ENCODE measurements at regions not wholly inside any gene's neighbourhood (a gene's known extent, or its start where the extent isn't known, plus 50 kb on each side); places are given as distances from the start of the nearest gene placed in this dataset.

DNA sequence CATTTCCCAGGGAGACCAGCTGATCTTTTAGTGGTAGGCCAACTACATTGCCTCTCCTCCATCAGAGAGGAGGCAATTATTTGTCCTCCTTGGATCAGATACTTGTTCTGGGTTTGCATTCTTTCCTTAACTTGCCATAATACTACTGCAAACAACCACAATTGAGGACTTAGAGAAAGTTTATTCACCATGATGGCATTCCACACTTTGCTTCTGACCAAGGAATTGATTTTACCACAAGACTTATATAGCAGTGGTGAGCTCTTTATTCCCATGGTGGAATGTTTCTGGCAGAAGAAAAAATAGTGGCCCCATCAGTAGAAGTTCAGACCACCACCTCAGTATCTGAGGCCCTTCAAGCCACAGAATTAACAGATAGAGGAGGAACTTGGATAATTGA is 123.9 kb upstream of the PPP3CA start:
- Histone ChIP-seq H3K4me3 (ENCODE audit: control insufficient read depth in 2 of 3, extremely low read depth in 1 of 3, insufficient read depth in 2 of 3, low read depth in 1 of 3, low read length in 3 of 3) (no peak overlapping the region), H3K9ac (ENCODE audit: control insufficient read depth, extremely low read depth, insufficient read depth, low read length) (no peak overlapping the region), H3K36me3 (ENCODE audit: control insufficient read depth in 2 of 2, extremely low read depth in 1 of 2, insufficient read depth in 2 of 2, low read length in 2 of 2) (no peaks in the 10 kb centered on the region), H3K9me1 (ENCODE audit: control insufficient read depth, extremely low read depth, insufficient read depth, low read length) (no peaks in the 10 kb centered on the region), H2AFZ (ENCODE audit: control insufficient read depth, low read length) (no peak overlapping the region), H3K9me3 (ENCODE audit: control insufficient read depth, low read depth, low read length) (no peaks in the 10 kb centered on the region), H3K27ac (ENCODE audit: control insufficient read depth, insufficient read depth, low read length) (no peak overlapping the region), H3K4me1 (ENCODE audit: control insufficient read depth, extremely low read depth, insufficient read depth, low read length) (no peaks in the 10 kb centered on the region), H3K27me3 (ENCODE audit: control insufficient read depth, extremely low read depth, insufficient read depth, low read length) (no peaks in the 10 kb centered on the region), H3K4me2 (ENCODE audit: control insufficient read depth, extremely low read depth, insufficient read depth, low read depth, low read length) (no peak overlapping the region), H4K20me1 (ENCODE audit: control insufficient read depth, extremely low read depth, insufficient read depth, low read length) (no peaks in the 10 kb centered on the region), H3K79me2 (ENCODE audit: control insufficient read depth, insufficient read depth, low read length) (no peaks in the 10 kb centered on the region)
- no peak for FAIRE-seq
- dilution Hi-C loops (cut with MboI; ENCODE audit: extremely low pct_ligation_motif_present, low sequenced_read_pairs) = no loop called here
- no peak for DNase-seq (ENCODE audit: low read depth, low spot score)
- no peak for TF ChIP-seq EZH2 (IDR thresholded peaks at IDR 0.05; ENCODE audit: low read length)
- TF ChIP-seq, protein P1, sequence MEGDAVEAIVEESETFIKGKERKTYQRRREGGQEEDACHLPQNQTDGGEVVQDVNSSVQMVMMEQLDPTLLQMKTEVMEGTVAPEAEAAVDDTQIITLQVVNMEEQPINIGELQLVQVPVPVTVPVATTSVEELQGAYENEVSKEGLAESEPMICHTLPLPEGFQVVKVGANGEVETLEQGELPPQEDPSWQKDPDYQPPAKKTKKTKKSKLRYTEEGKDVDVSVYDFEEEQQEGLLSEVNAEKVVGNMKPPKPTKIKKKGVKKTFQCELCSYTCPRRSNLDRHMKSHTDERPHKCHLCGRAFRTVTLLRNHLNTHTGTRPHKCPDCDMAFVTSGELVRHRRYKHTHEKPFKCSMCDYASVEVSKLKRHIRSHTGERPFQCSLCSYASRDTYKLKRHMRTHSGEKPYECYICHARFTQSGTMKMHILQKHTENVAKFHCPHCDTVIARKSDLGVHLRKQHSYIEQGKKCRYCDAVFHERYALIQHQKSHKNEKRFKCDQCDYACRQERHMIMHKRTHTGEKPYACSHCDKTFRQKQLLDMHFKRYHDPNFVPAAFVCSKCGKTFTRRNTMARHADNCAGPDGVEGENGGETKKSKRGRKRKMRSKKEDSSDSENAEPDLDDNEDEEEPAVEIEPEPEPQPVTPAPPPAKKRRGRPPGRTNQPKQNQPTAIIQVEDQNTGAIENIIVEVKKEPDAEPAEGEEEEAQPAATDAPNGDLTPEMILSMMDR (optimal IDR thresholded peaks at IDR 0.05 in 1 of 3, IDR thresholded peaks at IDR 0.05 in 1 of 3, conservative IDR thresholded peaks at IDR 0.05 in 1 of 3; ENCODE audit: extremely low read depth in 1 of 3, insufficient read depth in 2 of 3, low read length in 3 of 3) = no peak

DNA sequence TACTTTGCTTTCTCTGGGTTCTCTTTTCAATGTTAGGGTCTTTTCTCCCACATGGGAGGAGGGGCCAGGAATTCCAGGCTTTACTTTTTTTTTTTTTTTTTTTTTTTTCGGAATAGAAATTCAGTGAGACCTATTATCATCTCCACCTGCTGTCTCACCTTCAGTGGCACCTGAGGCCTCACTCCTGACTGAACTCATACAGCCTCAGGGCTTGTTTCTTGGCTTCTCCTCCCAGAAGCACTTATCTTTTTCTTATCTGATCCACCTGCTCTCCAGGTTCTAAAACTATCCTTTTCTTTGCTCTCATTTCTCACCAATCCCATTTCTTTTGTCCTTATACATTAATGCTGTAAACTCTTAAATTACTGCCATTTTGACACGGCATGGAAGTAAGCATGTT is 117.3 kb upstream of the PPP3CA start:
- Histone ChIP-seq H3K4me3 (ENCODE audit: control insufficient read depth in 2 of 3, extremely low read depth in 1 of 3, insufficient read depth in 2 of 3, low read depth in 1 of 3, low read length in 3 of 3) (no peak overlapping the region), H3K27me3 (ENCODE audit: control insufficient read depth, extremely low read depth, insufficient read depth, low read length) (no peaks in the 10 kb centered on the region), H3K79me2 (ENCODE audit: control insufficient read depth, insufficient read depth, low read length) (no peaks in the 10 kb centered on the region), H3K4me1 (ENCODE audit: control insufficient read depth, extremely low read depth, insufficient read depth, low read length) (no peaks in the 10 kb centered on the region), H4K20me1 (ENCODE audit: control insufficient read depth, extremely low read depth, insufficient read depth, low read length) (no peaks in the 10 kb centered on the region), H3K36me3 (ENCODE audit: control insufficient read depth in 2 of 2, extremely low read depth in 1 of 2, insufficient read depth in 2 of 2, low read length in 2 of 2) (no peaks in the 10 kb centered on the region), H3K9me1 (ENCODE audit: control insufficient read depth, extremely low read depth, insufficient read depth, low read length) (no peaks in the 10 kb centered on the region), H3K9me3 (ENCODE audit: control insufficient read depth, low read depth, low read length) (no peaks in the 10 kb centered on the region), H3K27ac (ENCODE audit: control insufficient read depth, insufficient read depth, low read length) (no peak overlapping the region), H3K9ac (ENCODE audit: control insufficient read depth, extremely low read depth, insufficient read depth, low read length) (no peak overlapping the region), H3K4me2 (ENCODE audit: control insufficient read depth, extremely low read depth, insufficient read depth, low read depth, low read length) (no peak overlapping the region), H2AFZ (ENCODE audit: control insufficient read depth, low read length) (no peak overlapping the region)
- no peak for TF ChIP-seq EZH2 (IDR thresholded peaks at IDR 0.05; ENCODE audit: low read length)
- TF ChIP-seq, protein P1 (optimal IDR thresholded peaks at IDR 0.05 in 1 of 3, IDR thresholded peaks at IDR 0.05 in 1 of 3, conservative IDR thresholded peaks at IDR 0.05 in 1 of 3; ENCODE audit: extremely low read depth in 1 of 3, insufficient read depth in 2 of 3, low read length in 3 of 3) = no peak
- DNase-seq (ENCODE audit: low read depth, low spot score) (no peak), FAIRE-seq (no peak)
- dilution Hi-C loops (cut with MboI; ENCODE audit: extremely low pct_ligation_motif_present, low sequenced_read_pairs) = no loop called here
